ENCODE measurements at regions not wholly inside any gene's neighbourhood (a gene's known extent, or its start where the extent isn't known, plus 50 kb on each side); places are given as distances from the start of the nearest gene placed in this dataset.
A peak's percentile ranks its signal among the peaks of the same experiment; 100 is the strongest.

- no peak for DNase-seq (ENCODE audit: low read depth)
These were observed 1757.3 kb downstream of the PCDH7 start for GRCh38 chr4:32477518-32477917.

GRCh38 chr4:32485956-32486355 is 1765.8 kb downstream of the PCDH7 start:
- DNase-seq (ENCODE audit: low read depth): no peak

GRCh38 chr4:32488690-32489089 is 1768.5 kb downstream of the PCDH7 start:
- no peak for DNase-seq (ENCODE audit: low read depth)

- DNase-seq (ENCODE audit: low read depth): no peak
These were observed 1779.0 kb downstream of the PCDH7 start for GRCh38 chr4:32499171-32499570.

GRCh38 chr4:32503241-32503640 is 1783.1 kb downstream of the PCDH7 start:
- DNase-seq (ENCODE audit: low read depth): no peak

- DNase-seq (ENCODE audit: low read depth): no peak
These were observed 1785.9 kb downstream of the PCDH7 start for GRCh38 chr4:32506067-32506466.

GRCh38 chr4:32519060-32519459 is 1798.9 kb downstream of the PCDH7 start:
- DNase-seq (ENCODE audit: low read depth): no peak

- no peak for DNase-seq (ENCODE audit: low read depth)
These were observed 1805.3 kb downstream of the PCDH7 start for GRCh38 chr4:32525420-32525819.

GRCh38 chr4:32544846-32545245 is 1824.7 kb downstream of the PCDH7 start:
- no peak for DNase-seq (ENCODE audit: low read depth)

GRCh38 chr4:32551943-32552342 is 1831.8 kb downstream of the PCDH7 start:
- DNase-seq (ENCODE audit: low read depth): no peak

GRCh38 chr4:32560306-32560705 is 1840.1 kb downstream of the PCDH7 start:
- DNase-seq (ENCODE audit: low read depth): peak; percentile 3

- no peak for DNase-seq (ENCODE audit: low read depth)
These were observed 1841.8 kb downstream of the PCDH7 start for GRCh38 chr4:32562010-32562409.

- no peak for DNase-seq (ENCODE audit: low read depth)
These were observed 1844.5 kb downstream of the PCDH7 start for GRCh38 chr4:32564626-32565025.

- DNase-seq (ENCODE audit: low read depth): no peak
These were observed 1849.7 kb downstream of the PCDH7 start for GRCh38 chr4:32569861-32570260.

- DNase-seq (ENCODE audit: low read depth): no peak
These were observed 1852.2 kb downstream of the PCDH7 start for GRCh38 chr4:32572366-32572765.

GRCh38 chr4:32574803-32575202 is 1854.6 kb downstream of the PCDH7 start:
- no peak for DNase-seq (ENCODE audit: low read depth)

- DNase-seq (ENCODE audit: low read depth): no peak
These were observed 1868.9 kb downstream of the PCDH7 start for GRCh38 chr4:32589097-32589496.

GRCh38 chr4:32589853-32590252 is 1869.7 kb downstream of the PCDH7 start:
- no peak for DNase-seq (ENCODE audit: low read depth)

GRCh38 chr4:32597354-32597753 is 1877.2 kb downstream of the PCDH7 start:
- no peak for DNase-seq (ENCODE audit: low read depth)

- DNase-seq (ENCODE audit: low read depth): no peak
These were observed 1881.7 kb downstream of the PCDH7 start for GRCh38 chr4:32601848-32602247.

- no peak for DNase-seq (ENCODE audit: low read depth)
These were observed 1887.8 kb downstream of the PCDH7 start for GRCh38 chr4:32607978-32608377.

GRCh38 chr4:32624943-32625603 is 1904.9 kb downstream of the PCDH7 start:
- no peak for DNase-seq (ENCODE audit: low read depth)

GRCh38 chr4:32625687-32626337 is 1905.6 kb downstream of the PCDH7 start:
- no peak for DNase-seq (ENCODE audit: low read depth)
